ENCODE measurements at regions not wholly inside any gene's neighbourhood (a gene's known extent, or its start where the extent isn't known, plus 50 kb on each side); places are given as distances from the start of the nearest gene placed in this dataset.

- Histone ChIP-seq H3K27me3 (replicated peaks; ENCODE audit: insufficient read depth) (no peaks in the 10 kb centered on the region), H3K4me3 (no peak overlapping the region), H3K4me1 (ENCODE audit: control insufficient read depth in 1 of 2, low read depth in 2 of 2) (no peaks in the 10 kb centered on the region), H3K9me3 (no peaks in the 10 kb centered on the region), H3K27ac (no peak overlapping the region), H3K36me3 (no peaks in the 10 kb centered on the region)
- TF ChIP-seq CTCF (IDR thresholded peaks at IDR 0.05), result no peak
- no peak for ATAC-seq (ENCODE audit: insufficient number of reproducible peaks, low FRiP score, low read depth)
- DNase-seq (ENCODE audit: low spot score), result no peak
These were observed 669.8 kb upstream of the ADAMTS5 start for GRCh38 chr21:27636656-27637055.

- H3K27me3 ChIP-seq (replicated peaks; ENCODE audit: insufficient read depth), result no peaks in the 10 kb centered on the region
- H3K36me3 ChIP-seq, result no peaks in the 10 kb centered on the region
- no peak for TF ChIP-seq CTCF (IDR thresholded peaks at IDR 0.05)
- ATAC-seq (ENCODE audit: insufficient number of reproducible peaks, low FRiP score, low read depth) (no peak), DNase-seq (ENCODE audit: low spot score) (no peak)
- H3K9me3 ChIP-seq, result no peaks in the 10 kb centered on the region
- no peaks in the 10 kb centered on the region for H3K4me1 ChIP-seq (ENCODE audit: control insufficient read depth in 1 of 2, low read depth in 2 of 2)
- no peak overlapping the region for H3K4me3 ChIP-seq
- H3K27ac ChIP-seq, result no peak overlapping the region
These were observed 666.7 kb upstream of the ADAMTS5 start for GRCh38 chr21:27633631-27634030.

- Histone ChIP-seq H3K9me3 (no peaks in the 10 kb centered on the region), H3K27me3 (replicated peaks; ENCODE audit: insufficient read depth) (no peaks in the 10 kb centered on the region), H3K4me3 (no peak overlapping the region), H3K4me1 (ENCODE audit: control insufficient read depth in 1 of 2, low read depth in 2 of 2) (no peaks in the 10 kb centered on the region), H3K27ac (no peak overlapping the region), H3K36me3 (no peaks in the 10 kb centered on the region)
- DNase-seq (ENCODE audit: low spot score) (no peak), ATAC-seq (ENCODE audit: insufficient number of reproducible peaks, low FRiP score, low read depth) (no peak)
- TF ChIP-seq CTCF (IDR thresholded peaks at IDR 0.05), result no peak
These were observed 664.6 kb upstream of the ADAMTS5 start for GRCh38 chr21:27631471-27631870.

- ATAC-seq (ENCODE audit: insufficient number of reproducible peaks, low FRiP score, low read depth) (no peak), DNase-seq (ENCODE audit: low spot score) (no peak)
These were observed 655.7 kb upstream of the ADAMTS5 start for GRCh38 chr21:27622631-27623030.

GRCh38 chr21:27614231-27614630 lies 647.3 kb upstream of the ADAMTS5 start:
- TF ChIP-seq CTCF (IDR thresholded peaks at IDR 0.05), result no peak
- Histone ChIP-seq H3K4me3 (no peak overlapping the region), H3K4me1 (ENCODE audit: control insufficient read depth in 1 of 2, low read depth in 2 of 2) (no peaks in the 10 kb centered on the region), H3K9me3 (no peaks in the 10 kb centered on the region), H3K36me3 (no peaks in the 10 kb centered on the region), H3K27me3 (replicated peaks; ENCODE audit: insufficient read depth) (no peaks in the 10 kb centered on the region), H3K27ac (no peak overlapping the region)
- no peak for DNase-seq (ENCODE audit: low spot score)
- no peak for ATAC-seq (ENCODE audit: insufficient number of reproducible peaks, low FRiP score, low read depth)

More at GRCh38 chr21:27622631-27623030, 655.7 kb upstream of the ADAMTS5 start:
- H3K4me1 ChIP-seq (ENCODE audit: control insufficient read depth in 1 of 2, low read depth in 2 of 2), result peaks cover 0 to 14% of the 10 kb centered on the region in 2 donors
- H3K4me3 ChIP-seq, result no peak overlapping the region
- H3K27me3 ChIP-seq (replicated peaks; ENCODE audit: insufficient read depth), result no peaks in the 10 kb centered on the region
- TF ChIP-seq CTCF (IDR thresholded peaks at IDR 0.05), result no peak
- no peaks in the 10 kb centered on the region for H3K9me3 ChIP-seq
- H3K36me3 ChIP-seq, result no peaks in the 10 kb centered on the region
- H3K27ac ChIP-seq, result no peak overlapping the region

Measured in thoracic aorta (tissue), 2 donors.